AG04450 (cell line): ENCODE measurements at regions not wholly inside any gene's neighbourhood (a gene's known extent, or its start where the extent isn't known, plus 50 kb on each side); places are given as distances from the start of the nearest gene placed in this dataset.

Experiments
- CTCF ChIA-PET: fragments of 300-600, 350-600 bp; formaldehyde crosslinking; extraction: SDS; loops from one replicate; lab custom pipeline; 2022; ENCODE audit warnings: antibody characterized with exemption, inconsistent platforms; lab: Charles Lee
- POLR2A ChIA-PET: fragments of 350-600 bp; formaldehyde crosslinking; extraction: SDS; loops from one replicate; lab custom pipeline; 2021; ENCODE audit warnings: antibody characterized with exemption, inconsistent platforms; lab: Yijun Ruan, JAX
- DNase-seq: peaks from one replicate; pipeline ENCODE4 v3.0.0-alpha.2; 2011; ENCODE audit warnings: low read depth, low spot score
- H3K27ac ChIP-seq: one replicate; pipeline ENCODE4 v1.5.1; 2012; ENCODE audit warnings: low read depth, low read length, control low read depth
- H3K27me3 ChIP-seq: one replicate; pipeline ENCODE4 v1.6.0; 2012; ENCODE audit warnings: low read length; ENCODE audit not compliant: control insufficient read depth, insufficient read depth
- H3K4me3 ChIP-seq: 2 replicates; pipeline ENCODE4 v1.5.1; 2011; ENCODE audit warnings: mild to moderate bottlenecking, low read depth, low read length, control low read depth
- H3K9me3 ChIP-seq: 2 replicates; pipeline ENCODE4 v1.5.1; 2012; ENCODE audit warnings: low read length; ENCODE audit not compliant: control insufficient read depth, insufficient read depth
- CTCF ChIP-seq: IDR thresholded peaks from 2 replicates; pipeline ENCODE4 v1.5.1; 2011; ENCODE audit warnings: low read depth, low read length, control low read depth, inconsistent platforms

- DNase-seq = peak; percentile 26
- H3K9me3 ChIP-seq = no peaks in the 10 kb centered on the region
- CTCF ChIA-PET = interaction anchor here (0.7 to 2.8 kb wide), 4 partner anchors 10 to 272 kb away, joined by 3 to 13 read pairs (median 4); no protein-coding TSS in a partner anchor
Measured at GRCh38 chr5:171639966-171640365, 145.7 kb upstream of the SMIM23 start.

GRCh38 chr5:171640480-171640879 lies 145.1 kb upstream of the SMIM23 start:
- ChIA-PET CTCF (interaction anchor here (0.7 to 2.8 kb wide), 4 partner anchors 10 to 271 kb away, joined by 3 to 13 read pairs (median 4); no protein-coding TSS in a partner anchor), POLR2A (no interaction called here)
- Histone ChIP-seq H3K27me3 (peaks cover 3% of the 10 kb centered on the region), H3K27ac (peak overlapping the region; percentile 35), H3K4me3 (no peak overlapping the region), H3K9me3 (no peaks in the 10 kb centered on the region)
- no peak for TF ChIP-seq CTCF
- DNase-seq = no peak

More at GRCh38 chr5:171639966-171640365, 145.7 kb upstream of the SMIM23 start:
- POLR2A ChIA-PET = no interaction called here
- H3K4me3 ChIP-seq = no peak overlapping the region
- H3K27me3 ChIP-seq = peaks cover 8% of the 10 kb centered on the region
- H3K27ac ChIP-seq = no peak overlapping the region
- TF ChIP-seq CTCF = no peak

- Histone ChIP-seq H3K9me3 (no peaks in the 10 kb centered on the region), H3K4me3 (no peak overlapping the region), H3K27me3 (peaks cover under 1% of the 10 kb centered on the region), H3K27ac (no peak overlapping the region)
- CTCF ChIA-PET = no interaction called here
- POLR2A ChIA-PET = no interaction called here
- no peak for DNase-seq
- no peak for TF ChIP-seq CTCF
Measured at GRCh38 chr5:171641891-171642290, 143.7 kb upstream of the SMIM23 start.

GRCh38 chr5:171642894-171643293 lies 142.7 kb upstream of the SMIM23 start:
- H3K27me3 ChIP-seq = no peaks in the 10 kb centered on the region
- H3K9me3 ChIP-seq = no peaks in the 10 kb centered on the region; the same call in 1 of the 2 replicates
- ChIA-PET POLR2A (no interaction called here), CTCF (no interaction called here)
- no peak for DNase-seq
- H3K4me3 ChIP-seq = no peak overlapping the region
- H3K27ac ChIP-seq = no peak overlapping the region
- TF ChIP-seq CTCF = no peak

- DNase-seq = no peak
- no peak for TF ChIP-seq CTCF
- Histone ChIP-seq H3K27me3 (no peaks in the 10 kb centered on the region), H3K27ac (no peak overlapping the region), H3K4me3 (no peak overlapping the region), H3K9me3 (no peaks in the 10 kb centered on the region; the same call in 1 of the 2 replicates)
- ChIA-PET CTCF (interaction anchor here (1.6 kb wide), 1 partner anchor 14 kb away, joined by 4 read pairs; no protein-coding TSS in a partner anchor), POLR2A (interaction anchor here (0.8 kb wide), 1 partner anchor 14 kb away, joined by 3 read pairs; no protein-coding TSS in a partner anchor)
Measured at GRCh38 chr5:171644536-171644935, 141.1 kb upstream of the SMIM23 start.
